Iris pigment epithelial cell (primary cell): ENCODE measurements at regions not wholly inside any gene's neighbourhood (a gene's known extent, or its start where the extent isn't known, plus 50 kb on each side); places are given as distances from the start of the nearest gene placed in this dataset.
"Not testable (repeated sequence)": the region's sequence is repeated elsewhere in the genome, so short reads cannot be mapped to it uniquely, and the experiment has no call there.

Source experiments
- DNase-seq: peaks from one replicate; pipeline ENCODE4 v3.0.0-alpha.2; 2011; ENCODE audit warnings: low read depth

- no peak for DNase-seq
Observed at GRCh38 chr3:81853431-81853830, 92.0 kb upstream of the GBE1 start.

GRCh38 chr3:81851176-81851575 is 89.7 kb upstream of the GBE1 start:
- no peak for DNase-seq

- DNase-seq, result no peak
Observed at GRCh38 chr3:81846988-81847387, 85.5 kb upstream of the GBE1 start.

GRCh38 chr3:81841540-81841939 is 80.1 kb upstream of the GBE1 start:
- no peak for DNase-seq

GRCh38 chr3:81839504-81840094 is 78.2 kb upstream of the GBE1 start:
- DNase-seq, result no peak

- DNase-seq, result no peak
Observed at GRCh38 chr3:81838457-81838856, 77.0 kb upstream of the GBE1 start.

GRCh38 chr3:81837071-81837593 is 75.7 kb upstream of the GBE1 start:
- no peak for DNase-seq

GRCh38 chr3:81829937-81830336 is 68.5 kb upstream of the GBE1 start:
- no peak for DNase-seq

- not testable (repeated sequence) for DNase-seq
Observed at GRCh38 chr3:81829272-81829671, 67.8 kb upstream of the GBE1 start.

- DNase-seq, result no peak
Observed at GRCh38 chr3:81823882-81824395, 62.5 kb upstream of the GBE1 start.

GRCh38 chr3:81823086-81823485 is 61.6 kb upstream of the GBE1 start:
- no peak for DNase-seq

GRCh38 chr3:81816473-81817250 is 55.2 kb upstream of the GBE1 start:
- peak; percentile 10 for DNase-seq

- DNase-seq, result not testable (repeated sequence)
Observed at GRCh38 chr3:81812098-81812497, 50.7 kb upstream of the GBE1 start.
